ENCODE measurements at regions not wholly inside any gene's neighbourhood (a gene's known extent, or its start where the extent isn't known, plus 50 kb on each side); places are given as distances from the start of the nearest gene placed in this dataset.
A peak's percentile ranks its signal among the peaks of the same experiment; 100 is the strongest.

DNA sequence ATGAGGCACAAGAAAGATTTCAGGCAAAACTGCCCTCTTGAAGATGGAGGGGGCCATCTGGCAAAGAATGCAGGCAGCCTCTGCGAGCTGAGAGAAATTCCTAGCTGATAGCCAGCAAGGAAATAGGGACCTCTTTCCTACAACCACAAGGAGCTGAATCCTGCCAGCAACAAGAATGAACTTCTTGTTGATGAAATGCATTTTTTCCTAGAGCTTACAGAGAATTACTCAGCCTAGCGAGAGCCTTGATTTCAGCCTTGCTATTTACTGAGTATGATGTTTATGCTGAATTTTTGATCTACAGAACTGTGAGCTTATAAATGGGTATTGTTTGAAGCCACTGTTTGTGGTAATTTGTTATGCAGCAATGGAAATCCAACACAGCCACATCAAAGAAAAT is 148.5 kb upstream of the NAALADL2 start:
- Histone ChIP-seq H3K36me3 (no peaks in the 10 kb centered on the region), H3K27ac (no peak overlapping the region), H3K27me3 (no peaks in the 10 kb centered on the region), H3K9me3 (peaks cover 0 to 1% of the 10 kb centered on the region in 2 donors), H3K4me1 (no peaks in the 10 kb centered on the region), H3K4me3 (no peak overlapping the region)
- DNase-seq = no peak
- no peak for TF ChIP-seq CTCF (IDR thresholded peaks at IDR 0.05)
- intact Hi-C loops (cut with DNase I) = no loop called here
- no peak for ATAC-seq

DNA sequence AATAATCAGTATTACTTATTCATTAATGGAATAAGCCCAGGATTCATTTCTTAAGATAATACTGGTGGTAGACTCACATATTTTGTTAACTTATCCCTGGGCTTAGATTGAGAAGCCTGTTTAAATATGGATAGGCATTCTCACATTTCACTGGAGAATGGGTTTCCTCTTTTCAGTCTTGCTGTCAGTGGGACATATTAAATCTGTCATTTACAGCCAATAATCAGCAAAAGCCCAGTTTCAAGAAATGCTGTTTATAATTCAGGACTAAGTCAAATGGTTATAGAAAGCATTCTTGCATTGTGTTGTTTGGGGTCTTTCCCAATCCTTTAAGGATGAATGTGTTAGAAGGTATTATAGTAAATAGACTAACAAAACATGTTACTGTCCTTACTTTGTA is 143.7 kb upstream of the NAALADL2 start:
- TF ChIP-seq CTCF (IDR thresholded peaks at IDR 0.05) = no peak
- peaks cover 0 to under 1% of the 10 kb centered on the region in 2 donors for H3K9me3 ChIP-seq
- no peak overlapping the region for H3K27ac ChIP-seq
- H3K4me1 ChIP-seq = no peaks in the 10 kb centered on the region
- intact Hi-C loops (cut with DNase I) = no loop called here
- DNase-seq (peak in 2 of 4 donors; percentile 30 to 32), ATAC-seq (no peak)
- H3K27me3 ChIP-seq = no peaks in the 10 kb centered on the region
- H3K36me3 ChIP-seq = no peaks in the 10 kb centered on the region
- no peak overlapping the region for H3K4me3 ChIP-seq

DNA sequence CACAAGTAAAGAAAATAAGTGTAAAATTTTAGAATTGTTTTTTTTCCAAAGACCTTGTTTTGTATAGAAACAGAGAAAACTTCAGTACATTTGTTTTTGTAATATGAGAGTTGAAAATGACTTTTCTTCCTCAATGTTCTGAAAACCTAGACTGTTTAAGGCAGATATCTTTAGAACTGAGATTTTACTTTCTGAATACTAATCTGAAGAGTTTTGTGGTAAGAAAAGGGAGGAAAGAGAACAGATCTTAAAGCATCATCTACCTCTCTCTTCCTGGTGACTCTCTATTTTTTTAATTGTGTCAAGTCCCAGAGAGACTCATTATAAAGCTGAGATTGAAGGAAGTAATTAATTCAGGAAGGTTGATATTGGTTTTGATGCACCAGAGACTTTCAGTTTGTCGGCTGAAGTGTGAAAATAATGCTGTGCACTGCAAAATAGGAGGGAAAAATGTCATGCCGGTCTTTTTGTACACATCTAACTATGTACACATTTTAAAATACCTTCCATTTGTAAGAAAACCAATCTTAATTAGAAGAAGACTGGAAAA is 142.1 kb upstream of the NAALADL2 start:
- peaks cover 0 to 2% of the 10 kb centered on the region in 2 donors for H3K9me3 ChIP-seq
- intact Hi-C loops (cut with DNase I) = no loop called here

GRCh38 chr3:174720717-174721116 is 138.4 kb upstream of the NAALADL2 start:
- Histone ChIP-seq H3K4me1 (no peaks in the 10 kb centered on the region), H3K4me3 (no peak overlapping the region), H3K27me3 (no peaks in the 10 kb centered on the region), H3K27ac (no peak overlapping the region), H3K36me3 (no peaks in the 10 kb centered on the region), H3K9me3 (peaks cover 0 to 2% of the 10 kb centered on the region in 2 donors)
- DNase-seq (no peak), ATAC-seq (no peak)
- TF ChIP-seq CTCF (IDR thresholded peaks at IDR 0.05) = no peak
- intact Hi-C loops (cut with DNase I) = no loop called here

More for the DNA sequence above, 142.1 kb upstream of the NAALADL2 start:
- ATAC-seq (no peak), DNase-seq (no peak)
- no peak overlapping the region for H3K4me3 ChIP-seq
- TF ChIP-seq CTCF (IDR thresholded peaks at IDR 0.05) = no peak
- no peaks in the 10 kb centered on the region for H3K4me1 ChIP-seq
- H3K27ac ChIP-seq = no peak overlapping the region
- H3K36me3 ChIP-seq = no peaks in the 10 kb centered on the region
- no peaks in the 10 kb centered on the region for H3K27me3 ChIP-seq

- no peak for DNase-seq
- intact Hi-C loops (cut with DNase I) = no loop called here
- TF ChIP-seq CTCF (IDR thresholded peaks at IDR 0.05) = no peak
- ATAC-seq = no peak
- no peaks in the 10 kb centered on the region for H3K36me3 ChIP-seq
- no peaks in the 10 kb centered on the region for H3K4me1 ChIP-seq
- no peaks in the 10 kb centered on the region for H3K27me3 ChIP-seq
- no peak overlapping the region for H3K27ac ChIP-seq
- H3K9me3 ChIP-seq = peaks cover 0 to 2% of the 10 kb centered on the region in 2 donors
- H3K4me3 ChIP-seq = no peak overlapping the region
Observed at GRCh38 chr3:174725303-174725702, 133.8 kb upstream of the NAALADL2 start.

All from left lung (tissue), 4 donors.